ENCODE measurements at regions not wholly inside any gene's neighbourhood (a gene's known extent, or its start where the extent isn't known, plus 50 kb on each side); places are given as distances from the start of the nearest gene placed in this dataset.

GRCh38 chr9:86707932-86708510, 239.3 kb downstream of the GAS1 start:
- DNase-seq (ENCODE audit: low spot score) = no peak
- no peak overlapping the region for H3K4me3 ChIP-seq (ENCODE audit: severe bottlenecking)
- no peaks in the 10 kb centered on the region for H3K9me3 ChIP-seq (ENCODE audit: severe bottlenecking)
- ATAC-seq (ENCODE audit: low read depth) = no peak
- no peak for TF ChIP-seq CTCF (IDR thresholded peaks at IDR 0.05; ENCODE audit: poor library complexity, severe bottlenecking)
- H3K27me3 ChIP-seq (ENCODE audit: insufficient read depth, poor library complexity, severe bottlenecking) = no peaks in the 10 kb centered on the region
- no peaks in the 10 kb centered on the region for H3K36me3 ChIP-seq (ENCODE audit: low read depth)
- no peaks in the 10 kb centered on the region for H3K4me1 ChIP-seq (ENCODE audit: insufficient read depth, poor library complexity, severe bottlenecking)
- no peak overlapping the region for H3K27ac ChIP-seq (ENCODE audit: poor library complexity, severe bottlenecking)

GRCh38 chr9:86706391-86706790, 240.9 kb downstream of the GAS1 start:
- Histone ChIP-seq H3K9me3 (ENCODE audit: severe bottlenecking) (no peaks in the 10 kb centered on the region), H3K36me3 (ENCODE audit: low read depth) (no peaks in the 10 kb centered on the region), H3K4me3 (ENCODE audit: severe bottlenecking) (no peak overlapping the region), H3K27me3 (ENCODE audit: insufficient read depth, poor library complexity, severe bottlenecking) (no peaks in the 10 kb centered on the region), H3K27ac (ENCODE audit: poor library complexity, severe bottlenecking) (no peak overlapping the region), H3K4me1 (ENCODE audit: insufficient read depth, poor library complexity, severe bottlenecking) (no peaks in the 10 kb centered on the region)
- DNase-seq (ENCODE audit: low spot score) (no peak), ATAC-seq (ENCODE audit: low read depth) (no peak)
- TF ChIP-seq CTCF (IDR thresholded peaks at IDR 0.05; ENCODE audit: poor library complexity, severe bottlenecking) = no peak

- ATAC-seq (ENCODE audit: low read depth) (peak; percentile 56; the same call in 1 of the 3 replicates), DNase-seq (ENCODE audit: low spot score) (no peak)
- no peak for TF ChIP-seq CTCF (IDR thresholded peaks at IDR 0.05; ENCODE audit: poor library complexity, severe bottlenecking)
- Histone ChIP-seq H3K4me1 (ENCODE audit: insufficient read depth, poor library complexity, severe bottlenecking) (no peaks in the 10 kb centered on the region), H3K36me3 (ENCODE audit: low read depth) (no peaks in the 10 kb centered on the region), H3K27me3 (ENCODE audit: insufficient read depth, poor library complexity, severe bottlenecking) (no peaks in the 10 kb centered on the region), H3K4me3 (ENCODE audit: severe bottlenecking) (no peak overlapping the region), H3K9me3 (ENCODE audit: severe bottlenecking) (no peaks in the 10 kb centered on the region), H3K27ac (ENCODE audit: poor library complexity, severe bottlenecking) (no peak overlapping the region)
Observed at GRCh38 chr9:86705490-86705889, 241.8 kb downstream of the GAS1 start.

- Histone ChIP-seq H3K4me1 (ENCODE audit: insufficient read depth, poor library complexity, severe bottlenecking) (no peaks in the 10 kb centered on the region), H3K9me3 (ENCODE audit: severe bottlenecking) (no peaks in the 10 kb centered on the region), H3K27me3 (ENCODE audit: insufficient read depth, poor library complexity, severe bottlenecking) (no peaks in the 10 kb centered on the region), H3K4me3 (ENCODE audit: severe bottlenecking) (no peak overlapping the region), H3K27ac (ENCODE audit: poor library complexity, severe bottlenecking) (no peak overlapping the region), H3K36me3 (ENCODE audit: low read depth) (no peaks in the 10 kb centered on the region)
- no peak for ATAC-seq (ENCODE audit: low read depth)
- TF ChIP-seq CTCF (IDR thresholded peaks at IDR 0.05; ENCODE audit: poor library complexity, severe bottlenecking) = no peak
- no peak for DNase-seq (ENCODE audit: low spot score)
Observed at GRCh38 chr9:86703346-86703745, 244.0 kb downstream of the GAS1 start.

- TF ChIP-seq CTCF (IDR thresholded peaks at IDR 0.05; ENCODE audit: poor library complexity, severe bottlenecking) = no peak
- Histone ChIP-seq H3K27ac (ENCODE audit: poor library complexity, severe bottlenecking) (no peak overlapping the region), H3K36me3 (ENCODE audit: low read depth) (no peaks in the 10 kb centered on the region), H3K4me1 (ENCODE audit: insufficient read depth, poor library complexity, severe bottlenecking) (peaks cover 5% of the 10 kb centered on the region), H3K27me3 (ENCODE audit: insufficient read depth, poor library complexity, severe bottlenecking) (no peaks in the 10 kb centered on the region), H3K4me3 (ENCODE audit: severe bottlenecking) (no peak overlapping the region), H3K9me3 (ENCODE audit: severe bottlenecking) (no peaks in the 10 kb centered on the region)
- DNase-seq (ENCODE audit: low spot score) (no peak), ATAC-seq (ENCODE audit: low read depth) (no peak)
Observed at GRCh38 chr9:86700629-86701028, 246.7 kb downstream of the GAS1 start.
